ENCODE measurements at regions not wholly inside any gene's neighbourhood (a gene's known extent, or its start where the extent isn't known, plus 50 kb on each side); places are given as distances from the start of the nearest gene placed in this dataset.

GRCh38 chr14:22390824-22391461 lies 198.1 kb downstream of the DAD1 start:
- no peak for TF ChIP-seq CTCF (IDR thresholded peaks at IDR 0.05 in 4 of 5, conservative IDR thresholded peaks at IDR 0.05 in 1 of 5)
- TF ChIP-seq POLR2A (IDR thresholded peaks at IDR 0.05) = no peak
- H3K27me3 ChIP-seq = peaks cover 0 to 10% (median 0%) of the 10 kb centered on the region in 3 donors
- H3K27ac ChIP-seq = no peak overlapping the region
- no peaks in the 10 kb centered on the region for H3K9me3 ChIP-seq
- DNase-seq (no peak), ATAC-seq (no peak)
- in situ Hi-C loops (cut with MboI; ENCODE audit: low sequenced_read_pairs in 4 of 4) = loop anchor here in 2 of 4 donors (5.0 to 25.0 kb wide), 2 partner anchors 81 to 471 kb away; partner anchors contain the start of gene LRP10 (in 2 of the 2)
- H3K36me3 ChIP-seq = no peaks in the 10 kb centered on the region
- no peaks in the 10 kb centered on the region for H3K4me1 ChIP-seq
- intact Hi-C loops (cut with DNase I; ENCODE audit: low total_unique reads) = no loop called here
- H3K4me3 ChIP-seq = no peak overlapping the region

GRCh38 chr14:22390195-22390594 lies 198.8 kb downstream of the DAD1 start:
- Histone ChIP-seq H3K9me3 (no peaks in the 10 kb centered on the region), H3K4me1 (no peaks in the 10 kb centered on the region), H3K27ac (no peak overlapping the region), H3K36me3 (no peaks in the 10 kb centered on the region), H3K4me3 (no peak overlapping the region), H3K27me3 (peaks cover 0 to 10% (median 0%) of the 10 kb centered on the region in 3 donors)
- DNase-seq (no peak), ATAC-seq (no peak)
- TF ChIP-seq CTCF (IDR thresholded peaks at IDR 0.05 in 4 of 5, conservative IDR thresholded peaks at IDR 0.05 in 1 of 5) = no peak
- TF ChIP-seq POLR2A (IDR thresholded peaks at IDR 0.05) = no peak
- in situ Hi-C loops (cut with MboI; ENCODE audit: low sequenced_read_pairs in 4 of 4) = loop anchor here in 2 of 4 donors (5.0 to 25.0 kb wide), 2 partner anchors 82 to 472 kb away; partner anchors contain the start of gene LRP10 (in 2 of the 2)
- intact Hi-C loops (cut with DNase I; ENCODE audit: low total_unique reads) = no loop called here

- ATAC-seq = no peak
- peaks cover 0 to 10% (median 0%) of the 10 kb centered on the region in 3 donors for H3K27me3 ChIP-seq
- no peak overlapping the region for H3K4me3 ChIP-seq
- intact Hi-C loops (cut with DNase I; ENCODE audit: low total_unique reads) = no loop called here
- H3K27ac ChIP-seq = no peak overlapping the region
- H3K4me1 ChIP-seq = no peaks in the 10 kb centered on the region
- DNase-seq = no peak
- H3K36me3 ChIP-seq = no peaks in the 10 kb centered on the region
- no peaks in the 10 kb centered on the region for H3K9me3 ChIP-seq
- in situ Hi-C loops (cut with MboI; ENCODE audit: low sequenced_read_pairs in 4 of 4) = loop anchor here in 2 of 4 donors (25.0 kb wide), 1 partner anchor 473 kb away; the partner anchor contains the start of gene LRP10 (in 2 of the 2)
- TF ChIP-seq POLR2A (IDR thresholded peaks at IDR 0.05) (no peak), CTCF (IDR thresholded peaks at IDR 0.05 in 4 of 5, conservative IDR thresholded peaks at IDR 0.05 in 1 of 5) (no peak)
Observed at GRCh38 chr14:22388669-22389595, 200.1 kb downstream of the DAD1 start.

GRCh38 chr14:22387776-22388241 lies 201.2 kb downstream of the DAD1 start:
- in situ Hi-C loops (cut with MboI; ENCODE audit: low sequenced_read_pairs in 4 of 4) = loop anchor here in 2 of 4 donors (25.0 kb wide), 1 partner anchor 474 kb away; the partner anchor contains the start of gene LRP10 (in 2 of the 2)
- ATAC-seq = no peak

More at GRCh38 chr14:22387776-22388241, 201.2 kb downstream of the DAD1 start:
- TF ChIP-seq CTCF (IDR thresholded peaks at IDR 0.05 in 4 of 5, conservative IDR thresholded peaks at IDR 0.05 in 1 of 5) (peak in 1 of 5 experiments; percentile 4), POLR2A (IDR thresholded peaks at IDR 0.05) (no peak)
- no peaks in the 10 kb centered on the region for H3K9me3 ChIP-seq
- H3K4me1 ChIP-seq = no peaks in the 10 kb centered on the region
- intact Hi-C loops (cut with DNase I; ENCODE audit: low total_unique reads) = loop anchor here (2.0 kb wide), 1 partner anchor 85 kb away; no protein-coding TSS in a partner anchor
- H3K27me3 ChIP-seq = peaks cover 0 to 10% (median 0%) of the 10 kb centered on the region in 3 donors
- H3K27ac ChIP-seq = no peak overlapping the region
- no peak for DNase-seq
- H3K4me3 ChIP-seq = no peak overlapping the region
- H3K36me3 ChIP-seq = no peaks in the 10 kb centered on the region
